NCI-H526 treated with DMSO at 0.1 percent for 48 hours (cell line): ENCODE measurements at regions not wholly inside any gene's neighbourhood (a gene's known extent, or its start where the extent isn't known, plus 50 kb on each side); places are given as distances from the start of the nearest gene placed in this dataset.

ENCODE experiments used
- DNase-seq: peaks from one replicate; lab custom pipeline; 2025; lab: John Stamatoyannopoulos, UW

DNA sequence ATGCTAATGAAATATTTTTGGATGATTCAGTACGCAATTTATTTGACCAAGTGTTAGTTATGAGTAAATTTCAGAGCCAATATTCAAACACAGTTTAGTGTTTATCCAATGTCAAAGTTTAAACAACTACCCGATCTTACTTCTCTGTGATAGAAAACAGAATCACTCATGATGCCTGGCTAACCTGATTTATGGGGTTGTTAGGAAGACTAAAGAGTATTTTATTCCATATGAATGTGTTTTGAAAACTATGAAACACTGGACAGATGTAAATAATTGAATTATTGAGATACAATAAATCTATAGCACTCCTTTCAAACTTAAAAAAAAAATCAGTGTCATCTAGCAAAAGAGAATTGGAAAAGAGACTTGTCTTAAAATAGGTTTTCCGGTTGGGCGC, 1181.8 kb downstream of the EFNB2 start:
- DNase-seq = no peak

DNA sequence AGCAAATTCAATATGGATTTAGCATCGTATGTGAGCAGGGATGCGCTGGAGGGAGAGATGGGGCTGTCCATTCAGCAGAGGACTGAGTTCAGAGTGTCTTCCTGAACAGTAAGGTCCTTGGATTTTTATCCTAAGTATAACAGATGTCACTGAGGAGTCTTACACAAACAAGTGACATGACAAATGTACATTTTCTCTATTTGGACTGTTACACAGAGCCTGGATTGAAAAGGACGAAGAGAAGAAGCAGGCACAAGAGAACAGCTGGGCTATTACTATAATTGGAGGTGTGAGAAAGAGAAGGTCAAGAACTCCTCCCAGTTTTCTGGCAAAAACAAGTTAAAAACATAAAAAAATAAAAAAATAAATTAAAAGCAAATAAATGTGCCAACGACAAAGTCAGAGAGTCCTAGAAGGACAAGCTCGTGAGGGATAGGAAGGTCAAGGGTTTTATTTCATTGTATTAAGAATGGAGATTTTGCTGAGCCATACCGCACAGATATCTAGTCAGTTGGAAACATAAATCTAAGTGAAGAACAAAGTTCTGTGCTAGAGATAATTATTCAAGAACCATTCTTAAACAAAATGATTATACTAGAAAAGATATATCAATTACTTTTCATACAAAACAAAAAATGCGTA, 1186.3 kb downstream of the EFNB2 start:
- no peak for DNase-seq

DNA sequence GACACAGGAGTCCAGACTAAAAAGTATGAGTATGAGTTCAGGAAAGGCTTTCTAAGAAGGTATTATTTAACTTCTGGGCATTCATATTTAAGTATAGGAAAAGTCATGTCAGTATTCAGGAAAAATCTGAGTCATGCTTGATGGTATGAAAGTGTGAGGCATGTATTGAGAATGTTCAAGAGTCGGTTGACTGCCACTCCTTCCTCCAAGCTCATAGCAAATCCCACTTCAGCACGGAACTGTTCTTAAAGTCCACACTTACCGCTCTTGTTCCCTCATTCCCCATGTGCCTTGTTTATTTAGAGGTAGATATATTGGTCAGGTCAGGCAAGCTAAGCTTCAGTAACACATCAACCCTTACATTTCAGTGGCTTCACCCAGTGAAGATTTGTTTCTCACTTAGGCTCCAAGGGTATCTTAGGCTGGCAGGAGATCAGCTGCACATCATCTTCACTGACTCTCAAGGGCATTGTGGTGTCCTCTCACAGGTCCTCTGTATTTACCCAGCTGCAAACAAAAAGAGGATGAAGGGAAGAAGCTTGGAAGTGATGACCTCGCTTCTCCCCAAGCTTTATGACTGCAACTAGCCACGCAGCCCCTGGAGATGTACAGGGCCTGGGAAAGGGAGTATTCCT, 1189.2 kb downstream of the EFNB2 start:
- no peak for DNase-seq

DNA sequence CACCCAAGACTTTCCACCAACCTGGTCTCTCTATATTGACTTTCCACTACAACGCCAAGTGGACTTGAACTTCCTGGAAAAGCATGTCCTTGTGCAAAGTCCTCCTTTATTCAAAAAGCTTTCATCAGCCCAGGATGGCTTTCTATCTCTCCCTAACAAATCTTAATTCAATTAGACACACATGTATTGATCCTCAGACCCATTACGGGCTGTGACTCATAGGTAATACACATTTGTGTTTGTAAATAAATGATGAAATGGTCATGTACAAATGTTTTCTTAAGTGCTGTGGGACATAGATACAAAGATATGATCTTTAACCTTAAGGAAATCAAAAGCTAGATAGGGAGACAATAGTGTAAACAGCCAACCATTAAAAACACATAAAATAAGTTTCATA, 1189.7 kb downstream of the EFNB2 start:
- no peak for DNase-seq

DNA sequence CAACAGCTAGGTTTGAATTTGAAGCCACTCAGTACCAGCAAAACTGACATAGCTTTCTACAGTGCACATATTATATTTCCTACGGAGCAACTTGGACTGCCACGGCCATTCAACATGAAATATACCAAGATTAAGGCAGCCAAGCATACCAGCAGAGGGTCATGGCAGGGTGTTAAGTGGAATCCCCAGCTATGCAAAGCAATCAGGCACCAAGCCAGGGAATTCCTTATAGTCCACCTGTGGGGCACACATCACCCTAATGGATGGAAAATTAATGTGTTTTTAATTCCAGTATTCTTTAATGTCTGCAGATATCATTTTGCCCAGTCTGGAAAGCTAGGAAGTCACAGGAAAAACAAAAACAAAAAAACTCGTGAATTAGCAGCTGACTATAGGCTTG, 1190.3 kb downstream of the EFNB2 start:
- no peak for DNase-seq

DNA sequence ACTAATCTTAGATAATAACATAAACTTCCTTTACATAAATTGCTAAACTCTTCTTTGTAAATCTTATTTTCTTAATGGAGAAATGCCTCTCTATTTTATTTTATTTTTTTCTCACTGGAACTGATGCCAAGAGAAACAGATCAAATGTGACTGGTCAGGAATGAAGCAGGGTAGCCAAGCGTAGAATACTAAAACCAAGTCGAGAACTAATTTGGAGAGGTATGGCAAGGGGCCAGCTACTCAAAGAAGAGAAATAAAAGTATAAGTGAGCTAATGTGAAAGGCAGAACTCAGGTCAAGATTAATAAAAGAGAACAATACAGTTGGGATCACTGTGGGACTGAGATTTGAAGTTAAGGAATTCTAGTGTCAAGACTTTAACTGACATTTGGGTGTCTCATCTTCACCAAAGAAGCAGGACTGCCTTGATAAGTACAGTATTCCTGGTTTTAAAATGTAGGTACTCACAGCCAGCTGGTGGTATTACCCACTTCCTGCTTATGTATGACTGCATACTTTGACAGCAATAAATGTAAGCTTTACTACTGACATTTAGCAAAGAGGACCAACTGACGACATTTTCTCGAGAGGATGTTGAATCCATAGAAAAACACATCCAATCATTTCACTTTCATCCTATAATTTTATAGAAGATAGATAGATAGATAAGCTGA, 1192.2 kb downstream of the EFNB2 start:
- DNase-seq = no peak

DNA sequence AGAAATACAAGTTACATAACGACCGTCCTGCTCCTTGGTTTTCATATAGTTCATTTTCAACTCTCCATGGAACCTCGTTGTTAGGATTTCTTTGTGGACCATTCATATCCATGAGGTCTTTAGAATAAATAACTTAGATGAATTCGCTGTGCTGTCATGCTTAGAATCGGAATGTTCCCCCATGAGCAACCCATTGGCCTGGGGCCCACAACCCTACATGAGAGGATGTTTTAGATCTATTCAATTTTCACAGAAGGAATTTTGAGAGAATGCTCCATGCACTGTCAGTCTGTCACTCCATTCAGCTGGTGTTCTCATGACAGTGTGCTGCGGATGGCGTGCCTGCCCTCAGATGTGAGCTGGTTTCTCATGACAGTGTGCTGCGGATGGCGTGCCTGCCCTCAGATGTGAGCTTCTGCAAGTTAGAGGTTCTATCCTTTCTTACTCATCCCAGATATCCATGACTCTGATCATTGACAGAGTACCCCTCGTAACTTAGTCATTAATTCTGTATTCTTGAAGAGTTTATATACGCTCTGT, 1193.1 kb downstream of the EFNB2 start:
- no peak for DNase-seq

DNA sequence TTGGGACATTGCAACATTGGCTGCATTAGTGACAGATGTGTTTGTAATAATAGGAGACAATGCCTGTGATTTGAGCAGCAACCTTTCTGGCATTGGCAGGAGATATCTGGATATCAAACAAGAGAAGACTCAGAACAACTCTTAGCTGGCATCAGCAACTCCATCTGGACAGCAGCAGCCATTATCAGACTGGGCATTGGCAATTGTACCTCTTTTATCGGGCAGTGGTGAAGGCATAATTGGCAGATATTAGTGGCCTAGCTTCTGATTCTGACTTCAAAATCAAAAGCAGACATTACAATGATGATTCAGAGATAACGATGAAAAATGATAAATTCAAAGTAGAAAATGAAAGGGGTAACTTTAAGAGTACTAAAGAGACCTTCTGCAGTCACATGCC, 1193.7 kb downstream of the EFNB2 start:
- no peak for DNase-seq

DNA sequence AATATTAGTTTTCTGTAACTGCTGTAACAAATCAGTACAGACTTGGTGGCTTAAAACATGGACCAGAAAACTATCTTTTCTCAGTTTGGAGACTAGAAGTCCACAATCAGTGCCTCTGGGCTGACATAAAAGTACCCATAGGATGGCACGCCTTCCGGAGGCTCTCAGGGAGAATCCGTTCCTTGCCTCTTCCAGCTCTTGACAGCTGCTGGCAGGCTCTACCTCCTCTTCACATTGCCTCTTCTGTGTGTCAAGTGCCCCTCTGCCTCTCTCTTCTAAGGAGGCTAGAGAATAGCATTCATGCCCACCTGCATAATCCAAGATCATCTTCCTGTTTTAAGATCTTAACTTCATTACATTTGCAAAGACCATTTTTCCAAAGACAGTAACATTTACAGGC, 1194.2 kb downstream of the EFNB2 start:
- DNase-seq = no peak

DNA sequence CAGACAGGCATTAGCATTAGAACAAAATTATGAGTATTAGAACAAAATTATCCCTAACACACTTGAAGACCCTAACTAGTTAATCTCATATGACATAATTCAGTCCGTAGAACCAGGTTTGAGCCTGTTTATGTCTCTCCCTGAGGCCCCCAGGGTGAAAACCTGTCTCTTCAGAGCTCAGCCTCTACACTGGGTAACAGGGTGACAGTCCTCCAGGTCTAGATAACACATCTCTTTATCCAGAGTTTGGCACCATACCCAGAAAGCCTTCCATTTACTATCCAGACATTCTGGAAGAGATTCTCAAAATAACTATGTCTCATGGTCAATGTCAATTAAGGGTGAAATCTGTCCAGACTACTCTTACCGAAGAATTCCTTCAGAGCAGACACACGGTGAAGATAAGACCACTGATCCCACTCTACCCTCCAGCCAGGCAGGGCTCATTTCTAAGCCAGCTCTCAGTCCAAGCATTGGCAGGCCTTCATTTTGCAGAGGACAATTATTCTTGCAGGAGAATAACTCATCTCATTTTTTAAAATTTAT, 1195.3 kb downstream of the EFNB2 start:
- no peak for DNase-seq

DNA sequence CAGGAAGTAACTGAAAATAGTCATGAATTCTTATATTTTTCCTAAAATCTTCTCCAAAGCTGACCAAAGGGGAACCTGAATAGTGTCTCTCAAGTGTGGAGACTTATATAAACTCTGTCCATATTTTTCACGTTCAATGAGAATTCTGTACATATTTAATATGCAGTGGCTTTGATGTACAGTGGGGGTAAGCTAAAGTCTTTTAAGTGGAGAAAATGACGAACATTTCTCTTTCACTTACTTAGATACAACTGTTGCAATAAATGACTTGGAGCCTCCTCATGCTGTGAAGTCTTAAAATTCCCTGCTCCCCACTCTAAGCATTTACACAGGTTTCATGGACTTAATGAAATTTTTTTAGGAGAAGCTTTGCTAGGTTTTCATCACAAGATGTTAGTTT, 1196.7 kb downstream of the EFNB2 start:
- DNase-seq = no peak

DNA sequence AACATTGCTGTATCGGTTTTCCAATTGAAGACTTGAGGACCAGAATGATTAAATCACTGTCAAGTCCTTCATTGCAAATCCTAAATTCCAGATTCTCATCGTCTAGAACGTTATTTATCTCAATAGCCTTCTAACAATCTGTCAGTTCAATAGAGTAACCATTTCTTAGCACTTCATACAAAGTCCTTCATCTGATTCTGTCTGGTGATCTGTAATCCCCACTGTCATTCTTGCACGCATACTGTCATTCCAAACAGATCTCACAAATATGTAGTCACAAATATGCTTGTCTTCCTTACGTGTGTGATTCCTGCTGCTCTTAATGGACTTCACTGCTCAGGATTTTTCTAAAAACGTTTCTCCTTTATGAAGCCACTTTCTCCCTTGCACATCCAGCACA, 1197.5 kb downstream of the EFNB2 start:
- DNase-seq = no peak

DNA sequence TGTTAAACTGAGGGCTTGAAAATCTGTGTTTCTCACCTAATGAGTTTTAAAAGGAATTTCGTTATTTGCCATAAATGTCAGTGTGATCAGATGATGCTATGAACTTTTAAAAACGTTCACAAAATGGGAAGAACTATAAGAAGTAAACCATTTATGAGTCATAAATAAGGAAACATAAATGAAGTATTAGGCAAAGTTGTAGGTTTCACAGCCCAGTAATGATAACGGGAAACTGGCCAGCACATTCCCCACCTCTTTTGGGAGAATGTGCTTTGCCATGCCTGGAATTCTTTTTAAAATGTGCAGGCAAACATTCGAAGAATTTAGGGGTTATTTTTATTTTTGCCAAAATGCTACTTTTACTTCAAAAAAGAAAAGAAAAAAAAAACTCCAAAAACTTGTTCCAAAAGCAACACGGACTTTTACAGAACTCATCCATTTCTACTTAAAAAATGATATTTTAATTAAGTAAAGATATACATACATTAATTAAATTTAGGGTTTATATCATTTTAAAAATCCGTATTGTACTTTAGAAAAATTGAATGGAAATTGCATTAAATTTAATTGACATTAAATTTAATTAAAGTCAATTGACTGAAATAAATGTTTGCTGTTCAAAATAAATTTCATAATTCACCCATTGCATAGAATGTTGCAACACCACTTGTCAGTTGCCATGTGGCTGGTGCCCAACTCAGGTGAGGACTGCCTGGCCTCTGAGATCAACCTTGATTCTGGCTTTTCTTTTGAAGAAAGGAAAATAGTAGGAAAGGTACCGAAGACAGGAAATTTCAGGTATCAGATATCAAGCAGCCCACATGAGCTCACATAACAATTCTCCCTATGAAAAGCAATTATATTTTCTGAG, 1198.5 kb downstream of the EFNB2 start:
- DNase-seq = no peak

DNA sequence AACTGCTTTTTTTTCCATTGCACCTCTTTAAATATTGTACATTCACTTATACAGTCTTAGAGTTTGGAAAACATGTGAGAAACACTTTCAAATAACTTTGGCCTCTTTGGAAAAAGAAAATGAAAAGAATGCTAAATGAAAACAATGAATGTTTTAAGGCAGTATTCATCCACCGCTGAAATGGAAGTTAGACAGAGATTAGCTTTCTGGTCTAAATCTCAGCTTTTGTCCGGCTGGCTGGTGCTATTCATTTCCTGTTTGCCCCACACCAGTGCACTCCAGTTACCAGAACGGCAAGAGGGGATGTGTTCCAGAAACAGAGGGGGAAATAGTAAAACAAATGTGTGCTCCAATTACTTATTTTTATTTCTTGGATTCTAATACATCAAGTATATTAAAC, 1201.3 kb downstream of the EFNB2 start:
- no peak for DNase-seq

DNA sequence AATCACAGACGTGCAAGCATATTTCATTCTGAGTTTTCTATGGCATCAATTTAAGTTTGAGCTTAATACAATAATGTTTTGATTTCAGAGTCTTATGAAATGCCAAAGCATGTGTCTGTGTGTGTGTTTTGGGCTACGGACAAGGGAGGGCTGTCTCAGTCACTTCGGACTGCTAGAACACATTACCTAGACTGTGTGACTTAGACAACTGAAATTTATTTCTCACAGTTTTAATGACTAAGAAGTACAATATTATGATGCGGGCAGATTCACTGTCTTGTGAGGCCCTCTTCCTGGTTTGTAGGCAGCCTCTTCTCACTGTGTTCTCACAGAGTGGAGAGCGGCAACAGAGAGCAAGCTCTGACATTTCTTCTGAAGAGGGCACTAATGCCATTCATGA, 1202.0 kb downstream of the EFNB2 start:
- DNase-seq = no peak

DNA sequence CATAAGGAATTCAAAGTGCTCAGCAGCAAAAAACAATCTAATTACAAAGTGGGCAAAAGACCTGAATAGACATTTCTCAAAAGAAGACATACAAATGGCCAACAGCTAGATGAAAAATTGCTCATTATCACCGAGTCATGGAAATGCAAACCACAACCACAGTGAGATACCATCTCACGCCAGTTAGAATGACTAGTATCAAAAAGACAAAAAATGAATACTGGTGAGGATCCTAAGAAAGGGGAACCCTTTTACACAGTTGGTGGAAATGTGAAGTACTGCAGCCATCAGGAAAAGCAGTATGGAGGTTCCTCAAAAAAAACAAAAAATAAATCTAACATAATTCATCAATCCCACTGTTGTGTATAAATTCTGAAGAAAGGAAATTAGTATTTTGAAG, 1206.1 kb downstream of the EFNB2 start:
- no peak for DNase-seq

DNA sequence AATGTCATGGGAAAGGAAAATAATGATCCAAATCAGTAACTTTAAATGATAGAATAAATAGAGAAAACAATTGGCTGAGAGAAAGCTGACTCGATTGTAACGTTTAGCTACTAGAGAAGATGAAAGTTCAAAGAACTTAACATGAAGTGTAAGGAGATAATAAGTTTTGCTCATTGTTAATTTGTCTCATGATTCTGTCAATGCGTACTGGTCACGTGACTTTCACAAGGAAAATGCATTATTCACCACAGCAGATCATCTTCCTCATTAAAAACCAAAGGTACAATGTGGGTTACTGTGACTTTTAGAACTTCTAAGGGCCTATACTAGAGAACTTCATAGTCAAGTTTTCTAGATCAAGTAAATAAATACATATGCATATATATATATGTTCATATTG, 1207.2 kb downstream of the EFNB2 start:
- DNase-seq = no peak

DNA sequence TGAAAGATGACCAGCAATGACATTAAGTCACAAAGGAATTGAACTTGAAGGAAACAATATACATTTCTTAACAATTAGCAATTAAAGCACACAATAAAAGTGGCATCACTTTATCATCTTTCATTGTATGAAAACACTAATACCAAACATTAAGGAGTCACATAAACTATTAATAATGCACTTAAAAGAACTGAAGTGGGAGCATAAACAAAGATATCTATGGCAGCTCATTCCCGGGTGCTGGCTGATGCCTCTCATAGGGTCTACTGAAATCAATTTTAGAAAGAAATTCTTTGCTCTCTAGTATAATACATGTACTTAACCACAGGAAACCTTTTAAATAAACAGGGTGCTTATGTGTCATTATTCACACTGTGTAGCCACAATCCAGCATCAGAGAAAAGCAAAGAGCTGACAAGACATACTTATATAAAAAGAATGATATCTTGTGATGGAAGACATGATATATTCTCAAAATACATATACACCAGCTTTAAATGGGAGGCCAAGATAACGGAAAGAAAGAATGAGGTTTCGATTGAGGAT, 1207.8 kb downstream of the EFNB2 start:
- no peak for DNase-seq

DNA sequence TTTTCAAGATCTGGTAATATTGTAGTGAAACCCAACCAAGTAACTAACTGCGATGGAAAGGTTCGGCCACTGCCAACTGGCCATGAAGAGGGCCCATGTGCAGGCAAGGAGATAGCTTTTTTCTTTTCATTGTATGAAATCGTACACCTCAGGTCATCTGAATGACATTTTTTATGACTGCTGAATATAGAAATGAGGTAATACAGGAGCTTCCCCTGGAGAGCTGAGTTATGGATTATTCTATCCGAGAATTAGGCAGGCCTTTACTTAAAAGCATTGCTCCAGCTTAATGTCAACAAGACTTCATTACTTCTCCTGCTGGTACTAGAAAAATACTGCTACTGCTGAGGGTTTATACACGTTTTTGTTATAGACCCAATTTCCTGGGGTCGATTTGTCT, 1215.6 kb downstream of the EFNB2 start:
- DNase-seq = no peak

DNA sequence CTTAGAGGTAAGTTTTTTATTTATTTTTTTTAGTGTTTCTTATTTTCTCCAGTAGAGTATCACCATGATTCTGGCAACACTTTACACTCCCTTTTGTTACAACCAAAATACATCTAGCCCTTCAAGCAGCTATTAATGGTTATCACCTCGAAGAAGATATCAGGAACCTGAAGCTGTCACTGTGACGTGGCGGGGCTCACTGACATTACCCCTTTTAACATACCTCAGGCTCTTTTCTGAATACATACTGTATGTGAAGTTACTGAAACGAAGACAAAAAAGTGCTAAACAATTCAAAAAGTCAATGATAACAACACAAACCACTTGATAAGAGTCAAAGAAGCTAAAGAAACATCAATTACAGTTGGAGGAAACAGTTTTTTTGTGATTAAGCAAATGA, 1218.7 kb downstream of the EFNB2 start:
- no peak for DNase-seq

DNA sequence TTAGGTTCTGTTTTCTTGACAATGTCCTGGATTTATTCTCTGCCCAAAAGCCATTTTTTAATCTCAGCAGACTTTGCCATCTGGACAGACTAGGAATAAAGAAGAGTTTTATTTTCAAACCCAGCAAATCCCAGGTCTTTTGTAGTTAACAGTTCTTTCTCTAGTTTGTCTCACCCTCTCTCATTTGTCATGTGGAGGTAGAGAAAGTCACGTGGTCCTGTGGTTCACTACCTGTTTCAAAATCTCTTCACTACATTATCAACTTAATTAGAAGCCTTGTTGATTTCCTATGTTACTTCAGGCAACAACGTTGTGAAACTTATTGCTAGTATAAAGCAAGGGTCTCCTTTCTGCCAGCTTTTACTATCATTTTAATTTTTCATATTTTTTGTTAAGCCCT, 1222.6 kb downstream of the EFNB2 start:
- no peak for DNase-seq

DNA sequence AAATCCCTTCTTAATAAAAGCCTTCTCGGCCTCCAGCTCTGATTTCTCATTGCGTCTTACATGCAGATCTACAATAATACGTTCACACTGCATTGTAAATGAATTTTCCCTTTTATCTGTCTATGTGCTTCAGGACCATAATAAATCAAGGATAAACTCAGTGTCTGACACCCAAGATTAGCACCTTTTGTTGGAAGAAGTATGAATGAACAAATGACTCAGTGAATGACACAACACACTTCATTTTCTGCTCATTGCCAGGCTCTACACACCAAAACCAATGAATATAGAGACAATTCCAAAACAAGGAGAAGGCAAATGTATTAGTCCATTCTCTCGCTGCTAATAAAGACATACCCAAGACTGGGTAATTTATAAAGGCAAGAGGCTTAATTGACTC, 1224.4 kb downstream of the EFNB2 start:
- no peak for DNase-seq
